IMR-90 (cell line): ENCODE measurements at regions not wholly inside any gene's neighbourhood (a gene's known extent, or its start where the extent isn't known, plus 50 kb on each side); places are given as distances from the start of the nearest gene placed in this dataset.

Source experiments
- ATAC-seq: fragments of 200-7000 bp; cut with Tn5 transposase; 2 replicates; pipeline ENCODE4 v1.9.1; 2020; ENCODE audit warnings: low read depth, mild to moderate bottlenecking, moderate library complexity
- BruUV-seq: library from RNA; stranded (reverse); fragments of 400-500 nt; replicated peaks from 2 replicates; lab custom pipeline; 2021; lab: Mats Ljungman, UMichigan
- CTCF ChIA-PET: fragments of 300-600 bp; formaldehyde crosslinking; extraction: SDS; loops from one replicate; lab custom pipeline; 2021; ENCODE audit warnings: antibody characterized with exemption; lab: Yijun Ruan, JAX
- POLR2A ChIA-PET: fragments of 300-600 bp; sonication (Branson Sonifier 250); formaldehyde crosslinking; loops from one replicate; lab custom pipeline; 2022; ENCODE audit warnings: antibody characterized with exemption; ENCODE audit not compliant: unreplicated experiment; lab: Charles Lee
- DNase-seq: peaks from one replicate; pipeline ENCODE4 v3.0.0; 2013
- H2AFZ ChIP-seq: replicated peaks from 2 replicates; pipeline ENCODE3; 2013; ENCODE audit warnings: low read length, mild to moderate bottlenecking; ENCODE audit not compliant: poor library complexity
- H2AK5ac ChIP-seq: 2 replicates; pipeline ENCODE4 v1.6.1; 2013; ENCODE audit warnings: low read depth, low read length, inconsistent platforms
- H2AK9ac ChIP-seq: replicated peaks from 2 replicates; pipeline ENCODE3; 2013; ENCODE audit warnings: mild to moderate bottlenecking, low read depth, low read length, moderate library complexity; ENCODE audit not compliant: poor library complexity
- H2BK120ac ChIP-seq: 2 replicates; pipeline ENCODE4 v1.6.1; 2013; ENCODE audit warnings: low read depth, low read length, inconsistent platforms
- H2BK15ac ChIP-seq: 3 replicates; pipeline ENCODE4 v1.6.1; 2013; ENCODE audit warnings: low read depth, low read length, inconsistent platforms
- H2BK20ac ChIP-seq: 2 replicates; pipeline ENCODE4 v1.6.1; 2013; ENCODE audit warnings: low read depth, mild to moderate bottlenecking, inconsistent platforms, low read length, moderate library complexity
- H2BK5ac ChIP-seq: 2 replicates; pipeline ENCODE4 v1.6.1; 2013; ENCODE audit warnings: mild to moderate bottlenecking, low read depth, low read length, inconsistent platforms; ENCODE audit not compliant: poor library complexity, severe bottlenecking
- H3K14ac ChIP-seq: replicated peaks from 2 replicates; pipeline ENCODE4 v1.6.1; 2013; ENCODE audit warnings: low read depth, low read length, inconsistent platforms
- H3K18ac ChIP-seq: 2 replicates; pipeline ENCODE4 v1.6.1; 2013; ENCODE audit warnings: low read depth, low read length, control low read depth
- H3K23ac ChIP-seq: 2 replicates; pipeline ENCODE4 v1.6.1; 2013; ENCODE audit warnings: low read depth, low read length, inconsistent platforms
- H3K27ac ChIP-seq: 2 replicates; pipeline ENCODE4 v1.5.1; 2013; ENCODE audit warnings: mild to moderate bottlenecking, control low read depth, low read length; ENCODE audit not compliant: insufficient read depth
- H3K27me3 ChIP-seq: 2 replicates; pipeline ENCODE4 v1.6.1; 2013; ENCODE audit warnings: low read length; ENCODE audit not compliant: control insufficient read depth, insufficient read depth
- H3K36me3 ChIP-seq: 2 replicates; pipeline ENCODE4 v1.6.1; 2013; ENCODE audit warnings: low read length, mixed read lengths; ENCODE audit not compliant: control insufficient read depth, insufficient read depth
- H3K4ac ChIP-seq: 2 replicates; pipeline ENCODE4 v1.6.1; 2013; ENCODE audit warnings: low read depth, low read length, inconsistent platforms
- H3K4me1 ChIP-seq: 2 replicates; pipeline ENCODE4 v1.6.1; 2013; ENCODE audit warnings: low read length, mixed read lengths; ENCODE audit not compliant: control insufficient read depth, insufficient read depth
- H3K4me2 ChIP-seq: 2 replicates; pipeline ENCODE4 v1.6.1; 2013; ENCODE audit warnings: low read depth, mild to moderate bottlenecking, control low read depth, low read length, moderate library complexity
- H3K4me3 ChIP-seq: 2 replicates; pipeline ENCODE4 v1.5.1; 2013; ENCODE audit warnings: low read depth, mild to moderate bottlenecking, control low read depth, low read length, moderate library complexity; ENCODE audit not compliant: insufficient read depth
- H3K56ac ChIP-seq: 2 replicates; pipeline ENCODE4 v1.6.1; 2013; ENCODE audit warnings: low read length, inconsistent platforms; ENCODE audit not compliant: insufficient read depth; ENCODE audit errors: extremely low read depth
- H3K79me1 ChIP-seq, 2 experiments: 2 replicates each; pipeline ENCODE4 v1.6.1; 2013; ENCODE audit warnings: low read length in 2 of 2, inconsistent platforms in 1 of 2, low read depth in 1 of 2
- H3K9ac ChIP-seq: 2 replicates; pipeline ENCODE4 v1.6.1; 2013; ENCODE audit warnings: low read depth, low read length, control low read depth
- H3K9me1 ChIP-seq: 2 replicates; pipeline ENCODE4 v1.6.1; 2013; ENCODE audit warnings: low read length, inconsistent platforms; ENCODE audit not compliant: insufficient read depth
- H3K9me3 ChIP-seq: 2 replicates; pipeline ENCODE4 v1.6.1; 2013; ENCODE audit warnings: low read length; ENCODE audit not compliant: control insufficient read depth, insufficient read depth
- H4K20me1 ChIP-seq: 2 replicates; pipeline ENCODE4 v1.6.1; 2013; ENCODE audit warnings: low read length, inconsistent platforms; ENCODE audit not compliant: insufficient read depth
- H4K5ac ChIP-seq: 2 replicates; pipeline ENCODE4 v1.6.1; 2013; ENCODE audit warnings: mild to moderate bottlenecking, low read depth, low read length, control low read depth
- H4K8ac ChIP-seq, 2 experiments: 2 replicates each; pipeline ENCODE4 v1.6.1; 2013; ENCODE audit warnings: low read depth in 2 of 2, low read length in 2 of 2, control low read depth in 1 of 2, inconsistent platforms in 1 of 2
- H4K91ac ChIP-seq: 2 replicates; pipeline ENCODE4 v1.6.1; 2013; ENCODE audit warnings: low read depth, low read length, inconsistent platforms; ENCODE audit not compliant: insufficient read depth
- CHD1 ChIP-seq: IDR thresholded peaks from 2 replicates; pipeline ENCODE4 v1.6.1; 2012; ENCODE audit warnings: low read depth, low read length, improper control_type of control experiment
- MXI1 ChIP-seq: IDR thresholded peaks from 2 replicates; pipeline ENCODE4 v1.6.1; 2012; ENCODE audit warnings: low read depth, mild to moderate bottlenecking, low read length, moderate library complexity, borderline replicate concordance
- NFE2L2 ChIP-seq: fragments of 150-350 bp; IDR thresholded peaks from 2 replicates; pipeline ENCODE4 v1.6.1; 2016; ENCODE audit warnings: low read depth, mild to moderate bottlenecking, low read length
- RFX5 ChIP-seq: IDR thresholded peaks from 2 replicates; pipeline ENCODE4 v1.8.0; 2012; ENCODE audit warnings: low read depth, mild to moderate bottlenecking, low read length, moderate library complexity
- SMC3 ChIP-seq: fragments of 150-350 bp; IDR thresholded peaks from 2 replicates; pipeline ENCODE4 v1.6.1; 2016; ENCODE audit warnings: low read depth, mild to moderate bottlenecking, antibody characterized with exemption, low read length, moderate library complexity
- USF2 ChIP-seq: fragments of 150-350 bp; IDR thresholded peaks from 2 replicates; pipeline ENCODE4 v1.6.1; 2017; ENCODE audit warnings: mild to moderate bottlenecking, antibody characterized with exemption, low read length, low read depth
- WGBS, 2 experiments: methylation state at CpG; one replicate each; pipeline versions ENCODE4 v1.1.5 to v1.1.7; 2013; ENCODE audit warnings: missing lambda C conversion rate in 2 of 2; ENCODE audit not compliant: insufficient read length in 1 of 2; ENCODE audit errors: extremely low coverage in 2 of 2; 5-methylcytosine and 5-hydroxymethylcytosine counted together
- dilution Hi-C: fragments of 300-500 bp; cut with HindIII; formaldehyde crosslinking; loops from one replicate; pipeline ENCODE4 v1.14.3; 2018; ENCODE audit warnings: low sequenced_read_pairs; ENCODE audit not compliant: unreplicated experiment
- in situ Hi-C: fragments of 300-500 bp; cut with MboI; formaldehyde crosslinking; loops from 3 replicates; pipeline ENCODE4 v1.14.3; 2019; ENCODE audit warnings: low sequenced_read_pairs, inconsistent platforms, mixed read lengths
- intact Hi-C: fragments of 100-400 bp; cut with micrococcal nuclease; formaldehyde crosslinking; loops from 2 replicates; pipeline ENCODE4 v1.10.0; 2022
- TF ChIP-seq, protein P1 (sequence below): conservative IDR thresholded peaks from 2 replicates; pipeline ENCODE4 v1.5.1; 2012; ENCODE audit warnings: mild to moderate bottlenecking, low read depth, low read length, improper control_type of control experiment

- Histone ChIP-seq H3K4ac (no peak overlapping the region), H2AFZ (no peak overlapping the region), H3K36me3 (no peaks in the 10 kb centered on the region), H2BK20ac (no peak overlapping the region), H3K27ac (no peak overlapping the region), H3K56ac (no peak overlapping the region), H3K79me1 (no peaks in the 10 kb centered on the region), H4K91ac (no peak overlapping the region), H3K18ac (no peak overlapping the region), H2BK120ac (no peak overlapping the region), H2AK9ac (no peak overlapping the region), H3K9me3 (peaks cover 9% of the 10 kb centered on the region), H3K9ac (no peak overlapping the region), H4K5ac (no peak overlapping the region), H3K23ac (no peak overlapping the region), H4K20me1 (no peaks in the 10 kb centered on the region), H3K27me3 (no peaks in the 10 kb centered on the region), H4K8ac (no peak overlapping the region), H2BK5ac (no peak overlapping the region), H2AK5ac (no peak overlapping the region), H2BK15ac (no peak overlapping the region), H3K4me2 (no peak overlapping the region), H3K9me1 (no peaks in the 10 kb centered on the region), H3K4me3 (no peak overlapping the region), H3K14ac (no peak overlapping the region), H3K4me1 (no peaks in the 10 kb centered on the region)
- ChIA-PET CTCF (no interaction called here), POLR2A (no interaction called here)
- no TSS peak for BruUV-seq
- dilution Hi-C loops, result no loop called here
- intact Hi-C loops, result no loop called here
- TF ChIP-seq CHD1, result no peak
- TF ChIP-seq MXI1, result no peak
- TF ChIP-seq SMC3, result no peak
- TF ChIP-seq, protein P1, sequence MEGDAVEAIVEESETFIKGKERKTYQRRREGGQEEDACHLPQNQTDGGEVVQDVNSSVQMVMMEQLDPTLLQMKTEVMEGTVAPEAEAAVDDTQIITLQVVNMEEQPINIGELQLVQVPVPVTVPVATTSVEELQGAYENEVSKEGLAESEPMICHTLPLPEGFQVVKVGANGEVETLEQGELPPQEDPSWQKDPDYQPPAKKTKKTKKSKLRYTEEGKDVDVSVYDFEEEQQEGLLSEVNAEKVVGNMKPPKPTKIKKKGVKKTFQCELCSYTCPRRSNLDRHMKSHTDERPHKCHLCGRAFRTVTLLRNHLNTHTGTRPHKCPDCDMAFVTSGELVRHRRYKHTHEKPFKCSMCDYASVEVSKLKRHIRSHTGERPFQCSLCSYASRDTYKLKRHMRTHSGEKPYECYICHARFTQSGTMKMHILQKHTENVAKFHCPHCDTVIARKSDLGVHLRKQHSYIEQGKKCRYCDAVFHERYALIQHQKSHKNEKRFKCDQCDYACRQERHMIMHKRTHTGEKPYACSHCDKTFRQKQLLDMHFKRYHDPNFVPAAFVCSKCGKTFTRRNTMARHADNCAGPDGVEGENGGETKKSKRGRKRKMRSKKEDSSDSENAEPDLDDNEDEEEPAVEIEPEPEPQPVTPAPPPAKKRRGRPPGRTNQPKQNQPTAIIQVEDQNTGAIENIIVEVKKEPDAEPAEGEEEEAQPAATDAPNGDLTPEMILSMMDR, result no peak
- no peak for TF ChIP-seq USF2
- TF ChIP-seq RFX5, result no peak
- no peak for TF ChIP-seq NFE2L2
- ATAC-seq (no peak), DNase-seq (no peak)
- in situ Hi-C loops, result no loop called here
- WGBS, 2 experiments, result no CpG with 5 or more reads among the region's 1 CpG
Measured at GRCh38 chr12:74120644-74121043, 417.0 kb upstream of the ATXN7L3B start.
